ENCODE measurements at regions not wholly inside any gene's neighbourhood (a gene's known extent, or its start where the extent isn't known, plus 50 kb on each side); places are given as distances from the start of the nearest gene placed in this dataset.

- no peak overlapping the region for H3K4me3 Mint-ChIP-seq (ENCODE audit: unreplicated experiment)
- H3K27ac Mint-ChIP-seq (ENCODE audit: unreplicated experiment): no peak overlapping the region
- H3K36me3 Mint-ChIP-seq (ENCODE audit: low read depth, unreplicated experiment): no peaks in the 10 kb centered on the region
- H3K27ac ChIP-seq (ENCODE audit: low read depth, low read length): no peak overlapping the region
- no peaks in the 10 kb centered on the region for H3K27me3 Mint-ChIP-seq (ENCODE audit: low read depth, unreplicated experiment)
- TF ChIP-seq CTCF (IDR thresholded peaks at IDR 0.05; ENCODE audit: insufficient read depth, low read depth, low read length): no peak
- no peak for TF ChIP-seq EZH2 (IDR thresholded peaks at IDR 0.05; ENCODE audit: insufficient read depth, low read length)
- no peaks in the 10 kb centered on the region for H4K20me1 ChIP-seq (ENCODE audit: insufficient read depth, low read length)
- H3K4me1 ChIP-seq (ENCODE audit: insufficient read depth, low read length): no peaks in the 10 kb centered on the region
- no peaks in the 10 kb centered on the region for H3K9me3 ChIP-seq (ENCODE audit: insufficient read depth, low read depth, low read length)
- H3K9me3 Mint-ChIP-seq (ENCODE audit: unreplicated experiment): peaks cover 4% of the 10 kb centered on the region
- no peak overlapping the region for H2AFZ ChIP-seq (ENCODE audit: low read depth, low read length)
- H3K27me3 ChIP-seq (ENCODE audit: insufficient read depth, low read length): no peaks in the 10 kb centered on the region
- H3K4me2 ChIP-seq (ENCODE audit: low read length): no peak overlapping the region
- H3K4me3 ChIP-seq (ENCODE audit: insufficient read depth, low read depth, low read length): no peak overlapping the region
- FAIRE-seq (no peak), DNase-seq (ENCODE audit: low read depth) (no peak)
- H3K36me3 ChIP-seq (ENCODE audit: insufficient read depth, low read length): no peaks in the 10 kb centered on the region
- H3K9ac ChIP-seq (ENCODE audit: low read length): no peak overlapping the region
- H3K4me1 Mint-ChIP-seq (ENCODE audit: low read depth, unreplicated experiment): no peaks in the 10 kb centered on the region
- no peaks in the 10 kb centered on the region for H3K79me2 ChIP-seq (ENCODE audit: insufficient read depth, low read length)
Measured at GRCh38 chr13:106762708-106763107, 194.8 kb upstream of the ARGLU1 start.

- no peak overlapping the region for H2AFZ ChIP-seq (ENCODE audit: low read depth, low read length)
- no peak overlapping the region for H3K4me3 Mint-ChIP-seq (ENCODE audit: unreplicated experiment)
- H4K20me1 ChIP-seq (ENCODE audit: insufficient read depth, low read length): no peaks in the 10 kb centered on the region
- H3K36me3 Mint-ChIP-seq (ENCODE audit: low read depth, unreplicated experiment): no peaks in the 10 kb centered on the region
- DNase-seq (ENCODE audit: low read depth): no peak
- H3K4me2 ChIP-seq (ENCODE audit: low read length): no peak overlapping the region
- no peaks in the 10 kb centered on the region for H3K79me2 ChIP-seq (ENCODE audit: insufficient read depth, low read length)
- no peaks in the 10 kb centered on the region for H3K4me1 ChIP-seq (ENCODE audit: insufficient read depth, low read length)
- H3K27ac ChIP-seq (ENCODE audit: low read depth, low read length): no peak overlapping the region
- no peak overlapping the region for H3K9ac ChIP-seq (ENCODE audit: low read length)
- no peaks in the 10 kb centered on the region for H3K9me3 ChIP-seq (ENCODE audit: insufficient read depth, low read depth, low read length)
- H3K36me3 ChIP-seq (ENCODE audit: insufficient read depth, low read length): no peaks in the 10 kb centered on the region
- H3K4me1 Mint-ChIP-seq (ENCODE audit: low read depth, unreplicated experiment): no peaks in the 10 kb centered on the region
- no peaks in the 10 kb centered on the region for H3K27me3 ChIP-seq (ENCODE audit: insufficient read depth, low read length)
- no peak for FAIRE-seq
- peaks cover 3% of the 10 kb centered on the region for H3K9me3 Mint-ChIP-seq (ENCODE audit: unreplicated experiment)
- no peaks in the 10 kb centered on the region for H3K27me3 Mint-ChIP-seq (ENCODE audit: low read depth, unreplicated experiment)
- no peak overlapping the region for H3K27ac Mint-ChIP-seq (ENCODE audit: unreplicated experiment)
- no peak overlapping the region for H3K4me3 ChIP-seq (ENCODE audit: insufficient read depth, low read depth, low read length)
- TF ChIP-seq CTCF (IDR thresholded peaks at IDR 0.05; ENCODE audit: insufficient read depth, low read depth, low read length) (no peak), EZH2 (IDR thresholded peaks at IDR 0.05; ENCODE audit: insufficient read depth, low read length) (no peak)
Measured at GRCh38 chr13:106756446-106756845, 188.5 kb upstream of the ARGLU1 start.

- Histone ChIP-seq H3K36me3 (ENCODE audit: insufficient read depth, low read length) (no peaks in the 10 kb centered on the region), H3K4me3 (ENCODE audit: insufficient read depth, low read depth, low read length) (no peak overlapping the region), H3K79me2 (ENCODE audit: insufficient read depth, low read length) (no peaks in the 10 kb centered on the region), H3K4me2 (ENCODE audit: low read length) (no peak overlapping the region), H3K9ac (ENCODE audit: low read length) (no peak overlapping the region), H2AFZ (ENCODE audit: low read depth, low read length) (no peak overlapping the region), H4K20me1 (ENCODE audit: insufficient read depth, low read length) (no peaks in the 10 kb centered on the region), H3K27ac (ENCODE audit: low read depth, low read length) (no peak overlapping the region), H3K9me3 (ENCODE audit: insufficient read depth, low read depth, low read length) (no peaks in the 10 kb centered on the region), H3K4me1 (ENCODE audit: insufficient read depth, low read length) (no peaks in the 10 kb centered on the region), H3K27me3 (ENCODE audit: insufficient read depth, low read length) (no peaks in the 10 kb centered on the region)
- Mint-ChIP-seq H3K36me3 (ENCODE audit: low read depth, unreplicated experiment) (no peaks in the 10 kb centered on the region), H3K4me3 (ENCODE audit: unreplicated experiment) (no peak overlapping the region), H3K4me1 (ENCODE audit: low read depth, unreplicated experiment) (no peaks in the 10 kb centered on the region), H3K27ac (ENCODE audit: unreplicated experiment) (peak overlapping the region; percentile 20), H3K9me3 (ENCODE audit: unreplicated experiment) (peaks cover 3% of the 10 kb centered on the region), H3K27me3 (ENCODE audit: low read depth, unreplicated experiment) (no peaks in the 10 kb centered on the region)
- TF ChIP-seq EZH2 (IDR thresholded peaks at IDR 0.05; ENCODE audit: insufficient read depth, low read length): no peak
- no peak for TF ChIP-seq CTCF (IDR thresholded peaks at IDR 0.05; ENCODE audit: insufficient read depth, low read depth, low read length)
- DNase-seq (ENCODE audit: low read depth) (no peak), FAIRE-seq (no peak)
Measured at GRCh38 chr13:106755542-106755941, 187.6 kb upstream of the ARGLU1 start.

Data from astrocyte (in vitro differentiated cells and primary cell).